GM12864 (cell line): ENCODE measurements at regions not wholly inside any gene's neighbourhood (a gene's known extent, or its start where the extent isn't known, plus 50 kb on each side); places are given as distances from the start of the nearest gene placed in this dataset.

ENCODE experiments used
- DNase-seq: peaks from one replicate; pipeline ENCODE4 v3.0.0-alpha.2; 2011; ENCODE audit warnings: low read depth
- H3K4me3 ChIP-seq: 2 replicates; pipeline ENCODE4 v1.5.1; 2011; ENCODE audit warnings: mild to moderate bottlenecking, low read depth, low read length, control low read depth
- CTCF ChIP-seq: IDR thresholded peaks from 2 replicates; pipeline ENCODE4 v1.5.1; 2011; ENCODE audit warnings: low read depth, mild to moderate bottlenecking, moderate library complexity, low read length, control low read depth, inconsistent platforms; ENCODE audit errors: missing control alignments

DNA sequence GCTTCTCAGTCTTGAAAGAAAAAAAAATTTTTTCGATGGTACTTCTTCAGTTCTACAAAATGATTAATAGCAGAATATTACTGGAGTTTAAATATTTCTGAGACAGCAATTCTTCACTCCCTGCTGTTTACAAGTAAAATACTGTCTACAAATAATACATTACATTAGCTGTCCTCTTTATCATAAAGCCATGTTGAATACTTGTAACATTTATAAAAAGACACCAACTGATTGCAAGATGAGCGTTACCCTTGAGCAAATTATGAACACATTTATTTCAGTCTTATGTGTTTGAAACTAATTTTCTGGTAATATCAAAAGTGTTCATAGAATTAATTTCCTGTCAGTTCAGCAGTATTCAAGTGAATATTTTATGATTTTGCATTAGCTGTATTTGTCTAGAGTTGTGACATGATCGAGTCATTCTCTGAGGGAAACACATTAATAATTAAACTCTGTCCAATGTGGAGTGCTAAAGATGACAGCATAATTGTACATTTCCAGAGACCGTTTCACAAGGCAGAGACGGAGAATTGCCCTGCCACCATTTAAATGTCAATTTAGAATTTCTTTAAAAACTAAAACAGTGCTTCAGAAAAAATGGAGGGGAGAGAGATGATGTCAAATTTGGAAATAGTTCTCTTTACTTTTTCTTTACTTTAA lies 1359.0 kb upstream of the ADGRL4 start:
- H3K4me3 ChIP-seq = no peak overlapping the region
- no peak for TF ChIP-seq CTCF
- no peak for DNase-seq

DNA sequence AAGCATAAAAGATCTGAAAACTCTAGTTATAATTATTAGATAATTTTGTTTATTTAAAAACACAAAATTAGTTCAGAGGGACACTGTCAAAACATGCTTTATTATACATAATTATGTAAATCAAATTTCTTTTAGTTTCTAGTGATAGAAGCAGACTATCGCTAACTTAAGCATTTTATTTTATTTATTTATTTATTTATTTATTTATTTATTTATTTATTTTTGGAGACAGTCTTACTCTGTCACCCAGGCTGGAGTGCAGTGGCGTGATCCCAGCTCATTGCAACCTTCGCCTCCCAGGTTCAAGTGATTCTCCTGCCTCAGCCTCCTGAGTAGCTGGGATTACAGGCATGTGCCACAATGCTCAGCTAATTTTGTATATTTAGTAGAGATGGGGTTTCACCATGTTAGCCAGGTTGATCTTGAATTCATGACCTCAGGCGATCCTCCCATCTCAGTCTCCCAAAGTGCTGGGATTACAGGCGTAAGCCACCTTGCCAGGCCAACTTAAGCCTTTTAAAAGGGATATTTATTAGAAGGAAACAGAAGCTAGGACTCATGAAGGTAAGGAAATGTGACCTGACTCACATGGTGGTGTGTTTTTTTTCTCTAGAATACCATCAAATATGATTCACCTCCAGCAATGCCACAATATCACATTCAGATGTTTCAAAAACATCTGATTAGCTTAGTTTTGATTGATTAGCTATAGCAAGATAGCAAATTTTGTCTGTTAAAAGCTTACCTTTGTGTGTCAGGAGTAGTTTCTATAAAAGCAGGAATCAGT lies 1357.4 kb upstream of the ADGRL4 start:
- no peak overlapping the region for H3K4me3 ChIP-seq
- DNase-seq = no peak
- TF ChIP-seq CTCF = no peak

DNA sequence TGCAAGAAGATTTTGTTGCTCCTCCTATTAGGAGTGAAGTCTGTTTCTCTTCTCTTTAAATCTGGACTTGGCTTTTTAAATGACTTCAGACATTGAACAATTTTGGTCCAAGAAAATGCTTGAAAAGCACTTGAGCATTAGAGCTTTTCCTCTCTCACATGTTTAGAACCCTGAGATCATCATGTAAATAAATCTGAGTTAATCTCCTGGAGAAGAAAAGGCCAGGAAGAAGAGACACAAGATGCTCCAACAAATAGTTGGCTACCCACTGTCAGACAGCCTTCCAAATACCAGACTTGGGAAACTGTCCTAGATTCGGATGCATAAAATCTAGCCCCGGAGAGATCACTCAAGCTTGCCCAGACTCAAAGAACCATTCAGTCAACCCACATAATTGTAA lies 1353.1 kb upstream of the ADGRL4 start:
- TF ChIP-seq CTCF = no peak
- no peak overlapping the region for H3K4me3 ChIP-seq
- DNase-seq = no peak

- no peak for TF ChIP-seq CTCF
Observed at GRCh38 chr1:80349218-80349617, 1342.7 kb upstream of the ADGRL4 start.

GRCh38 chr1:80341021-80341420 lies 1334.5 kb upstream of the ADGRL4 start:
- TF ChIP-seq CTCF = no peak
- no peak overlapping the region for H3K4me3 ChIP-seq
- DNase-seq = no peak

More at GRCh38 chr1:80349218-80349617, 1342.7 kb upstream of the ADGRL4 start:
- DNase-seq = no peak
- no peak overlapping the region for H3K4me3 ChIP-seq

DNA sequence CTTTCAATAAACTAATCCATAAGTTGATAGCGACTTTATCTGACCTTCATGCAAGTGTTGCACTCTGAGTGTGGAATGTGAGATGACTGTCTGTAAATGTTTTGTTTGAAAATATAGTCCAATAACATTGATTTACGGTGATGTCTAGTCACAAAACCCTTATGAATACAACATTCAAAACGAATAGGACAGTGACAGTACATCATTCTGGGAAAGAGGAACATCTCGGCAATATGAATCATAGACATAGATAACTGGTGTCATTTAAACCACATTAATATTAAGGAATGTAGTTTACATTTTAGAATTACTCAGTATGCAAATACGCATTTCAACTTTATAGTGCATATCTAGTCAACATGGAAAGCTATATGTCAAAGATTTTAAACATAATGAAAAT lies 1311.6 kb upstream of the ADGRL4 start:
- no peak for DNase-seq
- no peak overlapping the region for H3K4me3 ChIP-seq
- TF ChIP-seq CTCF = no peak
